WERI-Rb-1 (cell line): ENCODE measurements at regions not wholly inside any gene's neighbourhood (a gene's known extent, or its start where the extent isn't known, plus 50 kb on each side); places are given as distances from the start of the nearest gene placed in this dataset.
"Not testable (repeated sequence)": the region's sequence is repeated elsewhere in the genome, so short reads cannot be mapped to it uniquely, and the experiment has no call there.

Source experiments
- DNase-seq: peaks from one replicate; pipeline ENCODE4 v3.0.0-alpha.2; 2020
- H3K27ac ChIP-seq: fragments of 250-450 bp; sonication (Bioruptor Pico); 2 replicates; pipeline ENCODE4 v1.5.1; 2020; ENCODE audit warnings: mild to moderate bottlenecking, moderate library complexity
- H3K27me3 ChIP-seq: fragments of 250-450 bp; sonication (Bioruptor Pico); 2 replicates; pipeline ENCODE4 v1.5.1; 2021; ENCODE audit warnings: mild to moderate bottlenecking, low read depth, moderate library complexity; ENCODE audit not compliant: insufficient read depth, severe bottlenecking
- H3K36me3 ChIP-seq: fragments of 250-450 bp; sonication (Bioruptor Pico); 2 replicates; pipeline ENCODE4 v1.5.1; 2020; ENCODE audit warnings: mild to moderate bottlenecking, moderate library complexity
- H3K4me3 ChIP-seq: 2 replicates; pipeline ENCODE4 v1.5.1; 2011; ENCODE audit warnings: low read depth, mild to moderate bottlenecking, control low read depth, low read length
- H3K9me3 ChIP-seq: fragments of 250-450 bp; sonication (Bioruptor Pico); 2 replicates; pipeline ENCODE4 v1.5.1; 2021; ENCODE audit warnings: mild to moderate bottlenecking, moderate library complexity; ENCODE audit not compliant: severe bottlenecking
- TF ChIP-seq, protein P1 (sequence below): IDR thresholded peaks from 2 replicates; pipeline ENCODE4 v1.5.1; 2011; ENCODE audit warnings: low read depth, mild to moderate bottlenecking, control low read depth, inconsistent platforms, low read length

DNA sequence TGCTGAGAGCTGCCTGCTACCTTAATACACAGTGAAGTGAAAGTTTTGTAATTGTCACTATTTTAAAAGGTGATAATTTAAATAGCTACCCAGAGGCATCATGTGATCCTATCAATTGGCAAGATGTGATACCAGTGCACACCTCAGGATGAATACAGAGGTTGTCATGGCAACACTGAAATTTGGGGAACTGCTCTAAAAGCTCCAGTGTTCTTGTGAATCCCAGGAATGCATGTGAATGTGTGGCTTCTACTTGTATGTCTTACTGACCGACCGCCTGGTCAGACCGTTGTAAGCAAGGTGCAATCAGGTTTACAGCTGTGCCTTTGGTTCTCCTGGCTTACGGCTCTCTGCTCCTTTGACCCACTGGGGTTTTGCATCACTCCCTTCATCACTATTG, 146.3 kb upstream of the GJE1 start:
- Histone ChIP-seq H3K27ac (no peak overlapping the region), H3K4me3 (no peak overlapping the region), H3K27me3 (peaks cover 7% of the 10 kb centered on the region), H3K36me3 (no peaks in the 10 kb centered on the region), H3K9me3 (no peaks in the 10 kb centered on the region)
- DNase-seq, result no peak
- TF ChIP-seq, protein P1, sequence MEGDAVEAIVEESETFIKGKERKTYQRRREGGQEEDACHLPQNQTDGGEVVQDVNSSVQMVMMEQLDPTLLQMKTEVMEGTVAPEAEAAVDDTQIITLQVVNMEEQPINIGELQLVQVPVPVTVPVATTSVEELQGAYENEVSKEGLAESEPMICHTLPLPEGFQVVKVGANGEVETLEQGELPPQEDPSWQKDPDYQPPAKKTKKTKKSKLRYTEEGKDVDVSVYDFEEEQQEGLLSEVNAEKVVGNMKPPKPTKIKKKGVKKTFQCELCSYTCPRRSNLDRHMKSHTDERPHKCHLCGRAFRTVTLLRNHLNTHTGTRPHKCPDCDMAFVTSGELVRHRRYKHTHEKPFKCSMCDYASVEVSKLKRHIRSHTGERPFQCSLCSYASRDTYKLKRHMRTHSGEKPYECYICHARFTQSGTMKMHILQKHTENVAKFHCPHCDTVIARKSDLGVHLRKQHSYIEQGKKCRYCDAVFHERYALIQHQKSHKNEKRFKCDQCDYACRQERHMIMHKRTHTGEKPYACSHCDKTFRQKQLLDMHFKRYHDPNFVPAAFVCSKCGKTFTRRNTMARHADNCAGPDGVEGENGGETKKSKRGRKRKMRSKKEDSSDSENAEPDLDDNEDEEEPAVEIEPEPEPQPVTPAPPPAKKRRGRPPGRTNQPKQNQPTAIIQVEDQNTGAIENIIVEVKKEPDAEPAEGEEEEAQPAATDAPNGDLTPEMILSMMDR, result no peak

DNA sequence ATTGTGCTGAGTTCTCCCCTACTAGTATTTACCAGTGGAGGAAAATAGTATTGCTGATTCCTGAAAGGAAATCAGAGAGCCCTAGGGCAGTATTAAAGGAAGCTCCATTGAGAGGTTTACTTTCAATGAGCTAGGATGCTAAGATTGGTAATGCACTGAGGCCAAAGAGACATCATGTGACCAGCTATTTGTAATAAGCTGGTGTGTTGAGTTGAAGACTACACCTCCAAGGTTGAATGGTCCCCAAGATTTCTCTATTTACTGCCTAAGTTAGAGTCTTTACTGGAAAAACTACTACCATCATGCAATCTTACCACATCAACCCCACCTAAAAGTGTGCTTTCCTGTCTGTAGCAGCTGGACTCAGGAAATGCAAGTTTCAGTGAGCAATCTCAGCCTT, 151.5 kb upstream of the GJE1 start:
- TF ChIP-seq, protein P1, result no peak
- Histone ChIP-seq H3K27ac (no peak overlapping the region), H3K36me3 (no peaks in the 10 kb centered on the region), H3K4me3 (no peak overlapping the region), H3K9me3 (no peaks in the 10 kb centered on the region), H3K27me3 (peaks cover 4% of the 10 kb centered on the region)
- no peak for DNase-seq

DNA sequence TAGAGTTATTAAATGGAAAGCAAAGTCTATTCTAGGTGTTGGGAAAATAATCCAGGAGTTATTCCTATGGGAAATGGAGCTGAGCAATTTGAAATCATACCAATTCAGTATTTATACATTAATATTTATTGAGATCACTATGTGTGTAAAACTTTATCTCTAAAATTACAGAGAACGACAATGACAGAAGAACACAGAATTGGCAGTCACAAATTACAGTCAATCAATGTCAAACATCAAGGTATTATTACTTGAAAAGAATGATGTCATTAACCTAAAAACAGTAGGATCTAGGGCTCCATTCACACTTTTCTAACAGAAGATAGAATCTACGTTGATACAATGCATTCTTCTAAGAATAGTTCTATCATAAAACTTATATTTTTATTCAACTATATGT, 154.9 kb upstream of the GJE1 start:
- no peaks in the 10 kb centered on the region for H3K36me3 ChIP-seq
- H3K9me3 ChIP-seq, result no peaks in the 10 kb centered on the region
- DNase-seq, result no peak
- no peak overlapping the region for H3K27ac ChIP-seq
- TF ChIP-seq, protein P1, result no peak
- no peak overlapping the region for H3K4me3 ChIP-seq
- no peaks in the 10 kb centered on the region for H3K27me3 ChIP-seq

DNA sequence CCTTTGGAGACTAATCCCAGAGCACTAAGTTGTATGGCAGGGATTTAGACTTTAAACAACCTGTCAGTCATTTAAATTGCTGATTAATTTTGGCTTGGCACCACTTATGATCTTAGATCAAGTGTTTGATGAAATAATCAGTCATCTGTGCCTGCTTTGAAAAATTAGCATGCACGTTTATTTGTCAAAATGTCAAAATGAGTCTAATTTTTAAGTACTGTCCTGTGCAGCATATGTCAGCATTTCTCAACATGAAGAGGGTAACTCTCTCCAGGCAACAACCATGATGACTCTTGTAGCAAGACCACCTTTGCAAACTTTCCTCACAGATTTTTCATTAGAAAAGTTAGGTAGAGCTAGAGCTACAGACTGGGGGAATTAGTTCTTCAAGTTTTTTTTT, 155.7 kb upstream of the GJE1 start:
- Histone ChIP-seq H3K9me3 (no peaks in the 10 kb centered on the region), H3K27me3 (peaks cover 3% of the 10 kb centered on the region), H3K36me3 (no peaks in the 10 kb centered on the region), H3K4me3 (no peak overlapping the region), H3K27ac (no peak overlapping the region)
- DNase-seq, result no peak
- TF ChIP-seq, protein P1, result no peak

DNA sequence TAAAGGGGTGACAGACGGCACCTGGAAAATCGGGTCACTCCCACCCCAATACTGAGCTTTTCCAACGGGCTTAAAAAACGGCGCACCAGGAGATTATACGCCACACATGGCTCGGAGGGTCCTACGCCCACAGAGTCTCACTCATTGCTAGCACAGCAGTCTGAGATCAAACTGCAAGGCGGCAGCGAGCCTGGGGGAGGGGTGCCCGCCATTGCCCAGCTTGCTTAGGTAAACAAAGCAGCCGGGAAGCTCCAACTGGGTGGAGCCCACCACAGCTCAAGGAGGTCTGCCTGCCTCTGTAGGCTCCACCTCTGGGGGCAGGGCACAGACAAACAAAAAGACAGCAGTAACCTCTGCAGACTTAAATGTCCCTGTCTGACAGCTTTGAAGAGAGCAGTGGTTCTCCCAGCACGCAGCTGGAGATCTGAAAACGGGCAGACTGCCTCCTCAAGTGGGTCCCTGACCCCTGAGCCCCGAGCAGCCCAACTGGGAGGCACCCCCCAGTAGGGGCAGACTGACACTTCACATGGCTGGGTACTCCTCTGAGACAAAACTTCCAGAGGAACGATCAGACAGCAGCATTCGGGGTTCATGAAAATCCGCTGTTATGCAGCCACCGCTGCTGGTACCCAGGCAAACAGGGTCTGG, 162.8 kb upstream of the GJE1 start:
- DNase-seq, result not testable (repeated sequence)

DNA sequence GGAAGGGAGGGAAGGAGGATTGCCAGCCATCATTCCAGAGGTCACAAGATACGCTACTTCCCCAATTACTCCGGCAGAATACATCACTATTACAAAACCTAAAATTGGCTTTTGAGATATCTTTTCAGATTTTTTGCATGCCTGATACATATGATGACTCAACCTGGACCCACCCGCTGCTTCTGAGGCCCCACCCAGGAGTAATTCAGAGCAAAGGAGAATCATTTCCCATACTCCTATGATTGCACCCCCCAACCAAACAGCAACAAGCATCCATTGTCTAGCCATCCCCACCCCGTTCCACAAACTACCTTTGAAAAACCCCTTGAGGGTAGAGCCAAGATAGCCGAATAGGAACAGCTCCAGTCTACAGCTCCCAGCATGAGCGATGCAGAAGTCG, 163.5 kb upstream of the GJE1 start:
- peaks cover 10% of the 10 kb centered on the region for H3K27me3 ChIP-seq
- H3K9me3 ChIP-seq, result no peaks in the 10 kb centered on the region
- no peak overlapping the region for H3K27ac ChIP-seq
- H3K36me3 ChIP-seq, result no peaks in the 10 kb centered on the region
- TF ChIP-seq, protein P1, result no peak
- H3K4me3 ChIP-seq, result no peak overlapping the region
- no peak for DNase-seq

More for the DNA sequence above, 162.8 kb upstream of the GJE1 start:
- not testable (repeated sequence) for H3K27ac ChIP-seq, H3K4me3 ChIP-seq, H3K36me3 ChIP-seq, H3K9me3 ChIP-seq
- peaks cover 10% of the 10 kb centered on the region for H3K27me3 ChIP-seq
